Upper lobe of right lung (tissue), 1 donor: ENCODE measurements at regions not wholly inside any gene's neighbourhood (a gene's known extent, or its start where the extent isn't known, plus 50 kb on each side); places are given as distances from the start of the nearest gene placed in this dataset.

Source experiments
- ATAC-seq: fragments of 200-7000 bp; cut with Tn5 transposase; one replicate; pipeline ENCODE4 v1.9.1; 2020; ENCODE audit warnings: mild to moderate bottlenecking, moderate library complexity
- DNase-seq: peaks from one replicate; pipeline ENCODE4 v3.0.0-alpha.2; 2020
- H3K27ac ChIP-seq: fragments of 200-600 bp; one replicate; pipeline ENCODE4 v1.8.0; 2022
- H3K27me3 ChIP-seq: fragments of 200-600 bp; one replicate; pipeline ENCODE4 v1.8.0; 2022; ENCODE audit warnings: mild to moderate bottlenecking
- H3K36me3 ChIP-seq: fragments of 200-600 bp; one replicate; pipeline ENCODE4 v1.8.0; 2022
- H3K4me1 ChIP-seq: fragments of 200-600 bp; one replicate; pipeline ENCODE4 v1.8.0; 2022
- H3K4me3 ChIP-seq: fragments of 200-600 bp; one replicate; pipeline ENCODE4 v1.8.0; 2022; ENCODE audit warnings: mild to moderate bottlenecking
- H3K9me3 ChIP-seq: fragments of 200-600 bp; one replicate; pipeline ENCODE4 v1.8.0; 2022
- CTCF ChIP-seq: fragments of 200-600 bp; IDR thresholded peaks from one replicate; pipeline ENCODE4 v1.8.0; 2022; ENCODE audit warnings: antibody characterized with exemption
- intact Hi-C: fragments of 100-400 bp; cut with DNase I; formaldehyde crosslinking; loops from one replicate; pipeline ENCODE4 v1.11.0; 2022
- donor health status: DM: no; HTN: yes; CAD: no; lungs with severe emphysema.

GRCh38 chr12:43289426-43289801 is 262.6 kb downstream of the ADAMTS20 start:
- ATAC-seq, result no peak
- intact Hi-C loops, result no loop called here
- DNase-seq, result no peak
- no peak overlapping the region for H3K27ac ChIP-seq
- no peak overlapping the region for H3K4me3 ChIP-seq
- no peak for TF ChIP-seq CTCF
- no peaks in the 10 kb centered on the region for H3K27me3 ChIP-seq
- peaks cover 5% of the 10 kb centered on the region for H3K4me1 ChIP-seq
- H3K36me3 ChIP-seq, result no peaks in the 10 kb centered on the region
- H3K9me3 ChIP-seq, result no peaks in the 10 kb centered on the region

GRCh38 chr12:43288671-43289425 is 263.2 kb downstream of the ADAMTS20 start:
- ATAC-seq, result no peak
- no peak for DNase-seq
- Histone ChIP-seq H3K9me3 (no peaks in the 10 kb centered on the region), H3K4me3 (no peak overlapping the region), H3K27me3 (no peaks in the 10 kb centered on the region), H3K4me1 (peaks cover 5% of the 10 kb centered on the region), H3K27ac (no peak overlapping the region), H3K36me3 (no peaks in the 10 kb centered on the region)
- TF ChIP-seq CTCF, result no peak
- intact Hi-C loops, result no loop called here

GRCh38 chr12:43287706-43288383 is 264.2 kb downstream of the ADAMTS20 start:
- Histone ChIP-seq H3K4me1 (peaks cover 5% of the 10 kb centered on the region), H3K36me3 (no peaks in the 10 kb centered on the region), H3K9me3 (no peaks in the 10 kb centered on the region), H3K27me3 (no peaks in the 10 kb centered on the region), H3K4me3 (no peak overlapping the region), H3K27ac (no peak overlapping the region)
- no peak for TF ChIP-seq CTCF
- DNase-seq, result no peak
- ATAC-seq, result no peak
- intact Hi-C loops, result no loop called here

- ATAC-seq, result no peak
- no peak for TF ChIP-seq CTCF
- Histone ChIP-seq H3K4me1 (peaks cover 5% of the 10 kb centered on the region), H3K27ac (no peak overlapping the region), H3K4me3 (no peak overlapping the region), H3K9me3 (no peaks in the 10 kb centered on the region), H3K36me3 (no peaks in the 10 kb centered on the region), H3K27me3 (no peaks in the 10 kb centered on the region)
- intact Hi-C loops, result no loop called here
- DNase-seq, result no peak
Measured at GRCh38 chr12:43286986-43287385, 265.0 kb downstream of the ADAMTS20 start.

GRCh38 chr12:43285159-43285598 is 266.8 kb downstream of the ADAMTS20 start:
- Histone ChIP-seq H3K27me3 (no peaks in the 10 kb centered on the region), H3K4me3 (no peak overlapping the region), H3K9me3 (no peaks in the 10 kb centered on the region), H3K4me1 (peaks cover 5% of the 10 kb centered on the region), H3K27ac (no peak overlapping the region), H3K36me3 (no peaks in the 10 kb centered on the region)
- intact Hi-C loops, result no loop called here
- no peak for TF ChIP-seq CTCF
- DNase-seq (no peak), ATAC-seq (no peak)
